AG09319 (cell line): ENCODE measurements at regions not wholly inside any gene's neighbourhood (a gene's known extent, or its start where the extent isn't known, plus 50 kb on each side); places are given as distances from the start of the nearest gene placed in this dataset.

Experiments used
- DNase-seq: peaks from one replicate; pipeline ENCODE4 v3.0.0-alpha.2; 2010; ENCODE audit warnings: low read depth; ENCODE audit errors: extremely low read depth
- CTCF ChIP-seq: IDR thresholded peaks from 2 replicates; pipeline ENCODE4 v1.5.1; 2011; ENCODE audit warnings: low read depth, mild to moderate bottlenecking, inconsistent platforms, low read length, moderate library complexity

DNA sequence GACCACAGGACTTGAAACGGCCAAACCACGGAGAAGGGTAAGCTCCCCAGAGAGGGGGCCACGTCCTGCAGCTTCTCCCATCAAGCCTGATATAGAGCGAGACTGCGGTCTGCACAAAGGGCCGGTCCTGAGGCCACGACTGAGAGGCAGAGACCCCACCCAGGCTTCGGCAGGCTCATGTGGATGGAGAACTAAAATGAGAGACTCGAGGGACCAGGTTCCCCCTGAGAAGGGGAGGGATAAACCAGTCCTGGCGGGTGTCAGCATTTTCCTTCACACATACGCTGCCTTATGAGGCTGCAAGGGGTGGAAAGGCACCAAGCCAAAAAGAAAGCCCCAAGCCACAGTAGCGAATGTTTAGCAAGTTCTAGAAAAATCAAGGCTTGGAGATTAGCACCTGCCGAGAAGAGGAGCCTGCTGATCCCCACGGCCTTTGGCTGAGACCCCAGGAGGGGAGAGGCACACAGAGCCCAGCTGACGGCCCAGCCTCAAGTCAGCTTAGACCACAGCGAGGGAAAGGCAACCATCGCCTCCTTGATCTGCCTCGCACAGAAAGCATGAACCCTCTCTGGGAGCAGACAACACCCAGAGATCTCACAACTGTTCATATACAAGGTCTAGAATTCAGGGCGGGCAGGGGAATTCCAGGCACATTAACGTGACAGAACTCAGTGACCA is 92.6 kb upstream of the RNF32 start:
- no peak for TF ChIP-seq CTCF
- DNase-seq: no peak

- TF ChIP-seq CTCF: no peak
- no peak for DNase-seq
Observed at GRCh38 chr7:156545979-156546378, 94.6 kb upstream of the RNF32 start.

GRCh38 chr7:156544919-156545715 is 95.5 kb upstream of the RNF32 start:
- TF ChIP-seq CTCF: no peak
- no peak for DNase-seq

GRCh38 chr7:156543699-156544598 is 96.6 kb upstream of the RNF32 start:
- no peak for DNase-seq
- TF ChIP-seq CTCF: no peak

DNA sequence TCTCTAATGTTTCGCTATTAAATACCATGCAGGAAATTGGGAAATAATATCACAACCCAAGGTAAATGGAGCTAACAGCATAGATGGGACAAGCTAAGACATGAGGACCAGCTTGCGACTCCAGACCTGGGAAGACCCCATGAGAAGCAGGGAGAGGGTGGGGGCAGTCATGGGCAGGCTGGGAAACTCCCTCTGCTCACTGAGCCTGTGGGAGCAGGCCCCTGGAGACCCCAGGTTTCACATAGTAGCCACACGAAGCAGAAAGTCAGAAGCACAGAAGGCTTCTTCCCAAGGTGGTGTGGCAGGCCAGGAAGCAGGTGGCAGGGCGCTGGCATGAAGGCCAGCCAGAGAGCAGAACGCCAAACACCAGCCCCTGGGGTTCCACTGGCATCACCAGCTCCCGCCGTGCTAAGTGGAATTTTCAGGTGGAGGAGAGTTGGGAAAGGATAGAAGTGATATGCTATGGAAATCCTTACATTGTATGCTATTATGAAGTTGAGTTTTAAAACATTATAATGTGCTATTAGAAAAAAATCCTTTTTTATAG is 99.9 kb upstream of the RNF32 start:
- TF ChIP-seq CTCF: no peak
- DNase-seq: no peak

DNA sequence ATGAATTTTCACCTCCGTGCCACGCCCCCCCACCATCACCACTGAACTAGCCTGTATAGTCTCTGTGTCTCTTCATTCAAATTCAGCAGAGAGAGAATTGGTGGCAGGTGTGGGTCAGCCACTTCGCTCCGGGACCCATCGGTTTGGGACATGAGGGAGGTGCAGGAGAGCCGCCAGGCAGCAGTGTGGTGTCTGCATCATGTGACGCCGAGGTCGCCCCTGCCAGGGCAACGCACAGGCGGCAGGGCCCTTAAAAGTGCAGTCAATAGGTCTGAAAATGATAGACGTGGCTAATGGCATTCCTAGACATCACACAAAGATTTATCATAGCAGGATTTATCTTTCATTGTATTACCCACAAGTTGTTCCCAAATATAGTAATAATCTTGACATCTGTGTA is 100.6 kb upstream of the RNF32 start:
- no peak for TF ChIP-seq CTCF
- DNase-seq: no peak
